Hepatocyte (in vitro differentiated cells): ENCODE measurements at regions not wholly inside any gene's neighbourhood (a gene's known extent, or its start where the extent isn't known, plus 50 kb on each side); places are given as distances from the start of the nearest gene placed in this dataset.

Experiments used
- CTCF ChIP-seq: fragments of 200-600 bp; sonication (generic); IDR thresholded peaks from 2 replicates; pipeline ENCODE4 v1.5.1; 2016; ENCODE audit warnings: antibody characterized with exemption, mild to moderate bottlenecking; ENCODE audit not compliant: poor library complexity
- EZH2 ChIP-seq: fragments of 200-600 bp; sonication (generic); IDR thresholded peaks from 2 replicates; pipeline ENCODE4 v1.6.1; 2016; ENCODE audit warnings: antibody characterized with exemption, mild to moderate bottlenecking, borderline replicate concordance
- EZH2phosphoT487 ChIP-seq: fragments of 200-600 bp; sonication (generic); IDR thresholded peaks from one replicate; pipeline ENCODE4 v1.6.1; 2018; ENCODE audit warnings: antibody characterized with exemption, mild to moderate bottlenecking, low read depth, moderate library complexity; ENCODE audit not compliant: unreplicated experiment, severe bottlenecking

GRCh38 chr3:70899816-70900215 is 587.4 kb upstream of the MDFIC2 start:
- TF ChIP-seq EZH2 (no peak), CTCF (no peak), EZH2phosphoT487 (no peak)
